Upper lobe of left lung (tissue), 6 donors: ENCODE measurements at regions not wholly inside any gene's neighbourhood (a gene's known extent, or its start where the extent isn't known, plus 50 kb on each side); places are given as distances from the start of the nearest gene placed in this dataset.

Source experiments
- ATAC-seq, 2 donors: fragments of 200-7000 bp; cut with Tn5 transposase; one replicate each; pipeline ENCODE4 v1.9.1; 2022; ENCODE audit warnings: mild to moderate bottlenecking in 2 of 2, moderate library complexity in 2 of 2; ENCODE audit not compliant: low FRiP score in 2 of 2
- DNase-seq, 2 donors: peaks; one replicate each; pipeline ENCODE4 v3.0.0-alpha.2; 2019 to 2020
- H3K27ac ChIP-seq, 4 donors: fragments of 200-600 bp; sonication (generic); one replicate each; pipeline ENCODE4 v1.5.1; 2016 to 2019
- H3K27me3 ChIP-seq, 4 donors: fragments of 200-600 bp; sonication (generic); one replicate each; pipeline ENCODE4 v1.5.1; 2017 to 2019
- H3K36me3 ChIP-seq, 4 donors: fragments of 200-600 bp; sonication (generic); one replicate each; pipeline ENCODE4 v1.5.1; 2016 to 2019
- H3K4me1 ChIP-seq, 4 donors: fragments of 200-600 bp; sonication (generic); one replicate each; pipeline ENCODE4 v1.5.1; 2018 to 2019
- H3K4me3 ChIP-seq, 4 donors: fragments of 200-600 bp; sonication (generic); one replicate each; pipeline ENCODE4 v1.5.1; 2017 to 2019; ENCODE audit warnings: mild to moderate bottlenecking in 2 of 4, moderate library complexity in 1 of 4
- H3K9me3 ChIP-seq, 4 donors: fragments of 200-600 bp; sonication (generic); one replicate each; pipeline ENCODE4 v1.5.1; 2018 to 2019
- EP300 ChIP-seq, 4 donors: sonication (generic); formaldehyde crosslinking; IDR thresholded peaks; one replicate each; pipeline ENCODE4 v1.5.1; 2017; ENCODE audit warnings: antibody characterized with exemption in 4 of 4, control low read depth in 2 of 4
- POLR2A ChIP-seq, 4 donors: fragments of 450-650 bp; IDR thresholded peaks; one replicate each; pipeline ENCODE4 v1.5.1; 2016 to 2017; ENCODE audit warnings: antibody characterized with exemption in 4 of 4, mild to moderate bottlenecking in 2 of 4
- POLR2AphosphoS5 ChIP-seq, 2 donors: sonication (generic); formaldehyde crosslinking; IDR thresholded peaks; one replicate each; pipeline ENCODE4 v1.5.1; 2017; ENCODE audit warnings: antibody characterized with exemption in 2 of 2
- WGBS, 2 donors: methylation state at CpG; one replicate each; pipeline ENCODE4 v1.1.5; 2017 to 2018; 5-methylcytosine and 5-hydroxymethylcytosine counted together
- TF ChIP-seq, protein P1 (sequence below), 6 experiments: fragments of 450-650 bp in 4 of 6; fragments of 200-600 bp in 2 of 6; sonication (generic) in 2 of 6; IDR thresholded peaks; one replicate each; pipeline ENCODE4 v1.5.1; 2016 to 2019; ENCODE audit warnings: antibody characterized with exemption in 6 of 6
- donor health status: DM: no; HTN: no; CAD: no; lungs with moderate emphysema.
- donor health status: DM: no; HTN: yes; CAD: no; lungs with severe emphysema.

DNA sequence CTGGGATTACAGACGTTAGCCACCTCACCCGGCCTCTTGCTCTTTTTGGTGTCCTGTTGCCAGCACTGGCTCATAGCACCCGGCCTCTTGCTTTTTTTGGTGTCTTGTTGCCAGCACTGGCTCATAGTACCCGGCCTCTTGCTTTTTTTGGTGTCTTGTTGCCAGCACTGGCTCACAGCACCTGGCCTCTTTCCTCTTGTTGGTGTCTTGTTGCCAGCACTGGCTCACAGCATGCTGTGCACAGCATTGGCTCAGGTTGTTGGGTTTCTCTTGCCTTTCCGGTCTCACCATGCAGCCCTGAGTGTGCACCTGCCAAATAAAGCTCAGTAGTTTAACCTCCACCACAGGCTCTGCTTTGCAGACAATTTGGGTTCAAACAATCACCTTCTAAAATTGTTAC is 208.2 kb downstream of the THBS2 start:
- Histone ChIP-seq H3K4me1 (no peaks in the 10 kb centered on the region), H3K36me3 (no peaks in the 10 kb centered on the region), H3K27me3 (no peaks in the 10 kb centered on the region), H3K27ac (no peak overlapping the region), H3K9me3 (no peaks in the 10 kb centered on the region), H3K4me3 (no peak overlapping the region)
- ATAC-seq (no peak), DNase-seq (no peak)
- WGBS, 2 donors: 65 to 66% methylated on average over 5 of the region's 5 CpGs
- TF ChIP-seq, protein P1, sequence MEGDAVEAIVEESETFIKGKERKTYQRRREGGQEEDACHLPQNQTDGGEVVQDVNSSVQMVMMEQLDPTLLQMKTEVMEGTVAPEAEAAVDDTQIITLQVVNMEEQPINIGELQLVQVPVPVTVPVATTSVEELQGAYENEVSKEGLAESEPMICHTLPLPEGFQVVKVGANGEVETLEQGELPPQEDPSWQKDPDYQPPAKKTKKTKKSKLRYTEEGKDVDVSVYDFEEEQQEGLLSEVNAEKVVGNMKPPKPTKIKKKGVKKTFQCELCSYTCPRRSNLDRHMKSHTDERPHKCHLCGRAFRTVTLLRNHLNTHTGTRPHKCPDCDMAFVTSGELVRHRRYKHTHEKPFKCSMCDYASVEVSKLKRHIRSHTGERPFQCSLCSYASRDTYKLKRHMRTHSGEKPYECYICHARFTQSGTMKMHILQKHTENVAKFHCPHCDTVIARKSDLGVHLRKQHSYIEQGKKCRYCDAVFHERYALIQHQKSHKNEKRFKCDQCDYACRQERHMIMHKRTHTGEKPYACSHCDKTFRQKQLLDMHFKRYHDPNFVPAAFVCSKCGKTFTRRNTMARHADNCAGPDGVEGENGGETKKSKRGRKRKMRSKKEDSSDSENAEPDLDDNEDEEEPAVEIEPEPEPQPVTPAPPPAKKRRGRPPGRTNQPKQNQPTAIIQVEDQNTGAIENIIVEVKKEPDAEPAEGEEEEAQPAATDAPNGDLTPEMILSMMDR (IDR thresholded peaks at IDR 0.05): no peak
- TF ChIP-seq POLR2AphosphoS5 (IDR thresholded peaks at IDR 0.05) (no peak), POLR2A (IDR thresholded peaks at IDR 0.05) (no peak), EP300 (IDR thresholded peaks at IDR 0.05) (no peak)

DNA sequence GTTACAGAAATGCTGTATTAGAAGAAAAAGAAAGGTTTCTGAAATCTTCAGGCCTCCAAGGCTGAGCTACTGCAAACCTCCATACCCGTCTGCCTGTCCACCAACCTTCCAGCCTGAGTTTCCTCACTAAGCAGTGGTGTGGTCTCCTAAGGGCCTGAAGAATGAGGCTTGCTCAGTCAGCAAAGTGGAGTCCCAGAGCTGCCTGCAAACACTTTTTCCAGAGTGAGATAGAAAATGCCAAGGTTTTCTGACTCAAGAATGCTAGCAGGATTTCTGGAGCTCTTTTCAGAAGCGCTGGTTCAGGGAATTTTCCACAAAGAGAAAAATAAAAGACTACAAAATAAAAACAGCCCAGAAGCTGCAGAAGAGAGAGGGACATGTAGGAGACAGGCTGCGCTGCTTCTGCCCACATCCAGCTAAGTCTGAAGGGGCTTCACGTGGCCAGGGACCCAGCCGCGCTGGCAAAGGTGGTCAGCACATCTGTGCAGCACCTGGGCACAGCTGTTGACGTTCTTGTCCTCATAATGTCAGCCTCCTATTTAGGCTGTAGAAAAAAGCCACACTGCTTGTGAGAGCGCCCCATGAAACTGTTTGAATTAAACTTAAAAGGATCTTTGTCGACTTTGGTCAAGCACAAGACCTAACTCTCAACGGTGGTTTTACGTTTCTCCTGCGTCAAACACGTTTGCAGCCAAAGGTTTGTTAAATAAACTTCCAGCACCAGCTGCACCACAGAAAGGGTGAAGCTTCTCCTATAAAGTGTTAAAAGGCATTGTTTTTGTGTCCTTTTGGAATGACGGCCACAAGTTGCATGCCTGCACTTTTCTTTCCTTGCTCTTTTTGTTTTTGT is 209.0 kb downstream of the THBS2 start:
- no peaks in the 10 kb centered on the region for H3K36me3 ChIP-seq
- WGBS, 2 donors: 64 to 65% methylated on average over 14 of the region's 14 CpGs
- TF ChIP-seq, protein P1 (IDR thresholded peaks at IDR 0.05): no peak
- TF ChIP-seq POLR2A (IDR thresholded peaks at IDR 0.05) (no peak), POLR2AphosphoS5 (IDR thresholded peaks at IDR 0.05) (no peak), EP300 (IDR thresholded peaks at IDR 0.05) (no peak)
- no peak overlapping the region for H3K27ac ChIP-seq
- H3K4me1 ChIP-seq: no peaks in the 10 kb centered on the region
- H3K4me3 ChIP-seq: no peak overlapping the region
- H3K9me3 ChIP-seq: no peaks in the 10 kb centered on the region
- no peak for ATAC-seq
- DNase-seq: no peak
- H3K27me3 ChIP-seq: no peaks in the 10 kb centered on the region

DNA sequence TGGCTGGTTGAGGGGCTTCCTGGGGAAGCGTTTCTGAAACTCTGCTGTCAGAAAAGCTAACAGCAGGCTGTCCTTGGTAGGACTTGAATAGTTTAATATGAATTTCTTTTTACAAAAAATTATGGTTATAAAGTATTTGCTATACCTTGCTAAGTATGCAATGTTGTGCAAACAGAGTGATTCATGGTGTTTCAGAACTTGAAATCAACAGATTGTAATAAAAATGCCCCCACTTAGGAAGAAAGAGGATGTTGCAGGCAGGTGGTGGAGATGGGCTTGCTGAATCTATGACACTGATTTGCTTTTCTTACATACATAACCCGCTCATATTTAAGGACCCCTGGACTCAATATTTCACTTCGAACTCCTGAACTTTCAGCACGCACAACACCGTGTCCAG is 211.6 kb downstream of the THBS2 start:
- ATAC-seq (no peak), DNase-seq (no peak)
- no peak overlapping the region for H3K4me3 ChIP-seq
- no peaks in the 10 kb centered on the region for H3K36me3 ChIP-seq
- H3K27me3 ChIP-seq: no peaks in the 10 kb centered on the region
- no peak overlapping the region for H3K27ac ChIP-seq
- WGBS, 2 donors: 79 to 83% methylated on average over 5 of the region's 5 CpGs
- peaks cover 0 to 10% (median 0%) of the 10 kb centered on the region in 4 donors for H3K9me3 ChIP-seq
- TF ChIP-seq, protein P1 (IDR thresholded peaks at IDR 0.05): no peak
- TF ChIP-seq EP300 (IDR thresholded peaks at IDR 0.05) (no peak), POLR2AphosphoS5 (IDR thresholded peaks at IDR 0.05) (no peak), POLR2A (IDR thresholded peaks at IDR 0.05) (no peak)
- no peaks in the 10 kb centered on the region for H3K4me1 ChIP-seq

DNA sequence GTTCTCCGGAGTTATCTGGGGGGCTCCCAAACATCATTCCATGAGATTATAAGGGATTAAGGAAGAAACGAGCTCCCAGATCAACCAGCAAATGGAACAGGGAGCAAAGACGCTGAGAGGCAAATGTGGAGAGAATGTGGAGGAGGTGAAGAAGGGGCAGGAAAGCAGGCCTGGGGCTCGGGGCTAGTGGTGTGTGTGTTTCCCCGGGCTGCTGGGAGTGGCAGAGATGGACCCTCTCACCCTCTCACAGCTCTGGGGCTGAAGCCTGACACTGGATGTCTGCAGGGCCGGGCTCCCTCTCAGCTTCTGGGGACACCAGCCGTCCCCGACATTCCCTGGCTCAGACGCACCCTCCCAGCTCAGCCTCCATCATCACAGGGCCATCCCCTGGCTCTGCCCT is 212.6 kb downstream of the THBS2 start:
- Histone ChIP-seq H3K27ac (no peak overlapping the region), H3K4me3 (no peak overlapping the region), H3K4me1 (no peaks in the 10 kb centered on the region), H3K9me3 (peaks cover 0 to 10% (median 0%) of the 10 kb centered on the region in 4 donors), H3K36me3 (no peaks in the 10 kb centered on the region), H3K27me3 (no peaks in the 10 kb centered on the region)
- DNase-seq: no peak
- 86 to 88% methylated on average over 6 to 9 of the region's 9 CpGs for WGBS, 2 donors
- ATAC-seq: no peak
- TF ChIP-seq POLR2A (IDR thresholded peaks at IDR 0.05) (no peak), POLR2AphosphoS5 (IDR thresholded peaks at IDR 0.05) (no peak), EP300 (IDR thresholded peaks at IDR 0.05) (no peak)
- TF ChIP-seq, protein P1 (IDR thresholded peaks at IDR 0.05): no peak

DNA sequence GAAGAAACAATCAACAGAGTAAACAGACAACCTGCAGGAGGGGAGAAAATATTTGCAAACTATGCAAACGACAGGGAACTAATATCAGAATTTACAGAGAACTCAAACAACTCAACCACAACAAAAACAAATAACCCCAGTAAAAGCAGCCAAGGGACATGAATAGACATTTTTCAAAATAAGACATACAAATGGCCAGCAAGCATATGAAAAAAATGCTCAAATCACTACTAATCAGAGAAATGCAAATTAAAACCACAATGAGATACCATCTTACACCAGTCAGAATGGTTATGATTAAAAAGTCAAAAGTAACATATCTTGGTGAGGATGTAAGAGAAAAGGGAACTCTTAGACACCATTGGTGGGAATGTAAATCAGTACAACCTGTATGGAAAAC is 215.0 kb downstream of the THBS2 start:
- TF ChIP-seq EP300 (IDR thresholded peaks at IDR 0.05) (no peak), POLR2A (IDR thresholded peaks at IDR 0.05) (no peak), POLR2AphosphoS5 (IDR thresholded peaks at IDR 0.05) (no peak)
- TF ChIP-seq, protein P1 (IDR thresholded peaks at IDR 0.05): no peak
- Histone ChIP-seq H3K4me3 (no peak overlapping the region), H3K27ac (no peak overlapping the region), H3K36me3 (no peaks in the 10 kb centered on the region), H3K27me3 (no peaks in the 10 kb centered on the region), H3K4me1 (no peaks in the 10 kb centered on the region), H3K9me3 (peaks cover 0 to 10% (median 0%) of the 10 kb centered on the region in 4 donors)
- WGBS, 2 donors: 69 to 76% methylated on average over 1 of the region's 1 CpG
- ATAC-seq (no peak), DNase-seq (no peak)
